ENCODE measurements at regions not wholly inside any gene's neighbourhood (a gene's known extent, or its start where the extent isn't known, plus 50 kb on each side); places are given as distances from the start of the nearest gene placed in this dataset.

- TF ChIP-seq POLR2A (IDR thresholded peaks at IDR 0.05), result no peak
- TF ChIP-seq, protein P1, sequence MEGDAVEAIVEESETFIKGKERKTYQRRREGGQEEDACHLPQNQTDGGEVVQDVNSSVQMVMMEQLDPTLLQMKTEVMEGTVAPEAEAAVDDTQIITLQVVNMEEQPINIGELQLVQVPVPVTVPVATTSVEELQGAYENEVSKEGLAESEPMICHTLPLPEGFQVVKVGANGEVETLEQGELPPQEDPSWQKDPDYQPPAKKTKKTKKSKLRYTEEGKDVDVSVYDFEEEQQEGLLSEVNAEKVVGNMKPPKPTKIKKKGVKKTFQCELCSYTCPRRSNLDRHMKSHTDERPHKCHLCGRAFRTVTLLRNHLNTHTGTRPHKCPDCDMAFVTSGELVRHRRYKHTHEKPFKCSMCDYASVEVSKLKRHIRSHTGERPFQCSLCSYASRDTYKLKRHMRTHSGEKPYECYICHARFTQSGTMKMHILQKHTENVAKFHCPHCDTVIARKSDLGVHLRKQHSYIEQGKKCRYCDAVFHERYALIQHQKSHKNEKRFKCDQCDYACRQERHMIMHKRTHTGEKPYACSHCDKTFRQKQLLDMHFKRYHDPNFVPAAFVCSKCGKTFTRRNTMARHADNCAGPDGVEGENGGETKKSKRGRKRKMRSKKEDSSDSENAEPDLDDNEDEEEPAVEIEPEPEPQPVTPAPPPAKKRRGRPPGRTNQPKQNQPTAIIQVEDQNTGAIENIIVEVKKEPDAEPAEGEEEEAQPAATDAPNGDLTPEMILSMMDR (IDR thresholded peaks at IDR 0.05), result no peak
Measured at GRCh38 chr20:51860111-51860882, 58.0 kb upstream of the SALL4 start.

Measured in testis (tissue), 2 donors.